Endodermal cell (in vitro differentiated cells): ENCODE measurements at regions not wholly inside any gene's neighbourhood (a gene's known extent, or its start where the extent isn't known, plus 50 kb on each side); places are given as distances from the start of the nearest gene placed in this dataset.

Experiments
- DNase-seq: peaks from one replicate; pipeline ENCODE4 v3.0.0-alpha.2; 2017
- H3K27ac ChIP-seq: 2 replicates; pipeline ENCODE4 v1.5.1; 2013; ENCODE audit warnings: mild to moderate bottlenecking, low read depth, low read length, moderate library complexity
- H3K27me3 ChIP-seq: 2 replicates; pipeline ENCODE4 v1.6.1; 2013; ENCODE audit warnings: mild to moderate bottlenecking, low read length, moderate library complexity; ENCODE audit not compliant: insufficient read depth, control insufficient read depth, poor library complexity, severe bottlenecking
- H3K36me3 ChIP-seq: 2 replicates; pipeline ENCODE4 v1.7.0; 2013; ENCODE audit warnings: mild to moderate bottlenecking, low read length, moderate library complexity; ENCODE audit not compliant: control insufficient read depth, insufficient read depth
- H3K4me1 ChIP-seq: one replicate; pipeline ENCODE4 v1.7.0; 2013; ENCODE audit warnings: low read length; ENCODE audit not compliant: control insufficient read depth, insufficient read depth
- H3K4me3 ChIP-seq: 2 replicates; pipeline ENCODE4 v1.5.1; 2013; ENCODE audit warnings: mild to moderate bottlenecking, low read length, moderate library complexity
- H3K9ac ChIP-seq: 2 replicates; pipeline ENCODE4 v1.6.1; 2013; ENCODE audit warnings: mild to moderate bottlenecking, low read length, moderate library complexity; ENCODE audit not compliant: poor library complexity, severe bottlenecking; ENCODE audit errors: extremely low read depth
- H3K9me3 ChIP-seq: 2 replicates; pipeline ENCODE4 v1.6.1; 2013; ENCODE audit warnings: mild to moderate bottlenecking, low read length, moderate library complexity; ENCODE audit not compliant: control insufficient read depth
- H3K27ac Mint-ChIP-seq: 2 replicates; pipeline ENCODE4 v1.8.0; 2020; ENCODE audit warnings: mixed read lengths
- H3K27me3 Mint-ChIP-seq: 2 replicates; pipeline ENCODE4 v1.8.0; 2021; ENCODE audit warnings: mild to moderate bottlenecking, mixed read lengths; ENCODE audit not compliant: insufficient read depth
- H3K36me3 Mint-ChIP-seq: 2 replicates; pipeline ENCODE4 v1.8.0; 2020; ENCODE audit warnings: low read depth, mixed read lengths
- H3K4me1 Mint-ChIP-seq: 2 replicates; pipeline ENCODE4 v1.8.0; 2020; ENCODE audit warnings: mixed read lengths
- H3K4me3 Mint-ChIP-seq: 2 replicates; pipeline ENCODE4 v1.8.0; 2020; ENCODE audit warnings: mild to moderate bottlenecking, moderate library complexity, mixed read lengths
- H3K9me3 Mint-ChIP-seq: 2 replicates; pipeline ENCODE4 v1.8.0; 2020; ENCODE audit warnings: mild to moderate bottlenecking, mixed read lengths
- CTCF ChIP-seq: fragments of 200-600 bp; sonication (generic); conservative IDR thresholded peaks from 2 replicates; pipeline ENCODE4 v1.5.0; 2021; ENCODE audit warnings: antibody characterized with exemption, mild to moderate bottlenecking
- WGBS, 2 experiments: methylation state at CpG; one replicate each; pipeline versions ENCODE4 v1.1.5 to v1.1.7; 2013; ENCODE audit warnings: missing lambda C conversion rate in 2 of 2, mixed read lengths in 1 of 2; ENCODE audit not compliant: insufficient coverage in 1 of 2, insufficient read length in 1 of 2; 5-methylcytosine and 5-hydroxymethylcytosine counted together

- Mint-ChIP-seq H3K9me3 (no peaks in the 10 kb centered on the region), H3K4me3 (no peak overlapping the region), H3K27ac (no peak overlapping the region), H3K27me3 (no peaks in the 10 kb centered on the region), H3K4me1 (peaks cover 21% of the 10 kb centered on the region), H3K36me3 (no peaks in the 10 kb centered on the region)
- no peak overlapping the region for H3K27ac ChIP-seq
- DNase-seq: no peak
- H3K27me3 ChIP-seq: no peaks in the 10 kb centered on the region
- H3K9ac ChIP-seq: no peak overlapping the region
- H3K4me3 ChIP-seq: no peak overlapping the region
- H3K4me1 ChIP-seq: peaks cover 8% of the 10 kb centered on the region
- no peaks in the 10 kb centered on the region for H3K9me3 ChIP-seq
- TF ChIP-seq CTCF: no peak
- WGBS, 2 experiments: 88 to 95% methylated on average over 2 of the region's 2 CpGs
- no peaks in the 10 kb centered on the region for H3K36me3 ChIP-seq
Measured at GRCh38 chr2:34103437-34103836, 504.3 kb upstream of the FAM98A start.

GRCh38 chr2:34102339-34102738, 503.2 kb upstream of the FAM98A start:
- no peaks in the 10 kb centered on the region for H3K36me3 Mint-ChIP-seq
- TF ChIP-seq CTCF: no peak
- Histone ChIP-seq H3K9ac (no peak overlapping the region), H3K27me3 (no peaks in the 10 kb centered on the region), H3K36me3 (no peaks in the 10 kb centered on the region), H3K4me3 (no peak overlapping the region), H3K27ac (no peak overlapping the region), H3K4me1 (peaks cover 8% of the 10 kb centered on the region), H3K9me3 (no peaks in the 10 kb centered on the region)
- peaks cover 21% of the 10 kb centered on the region for H3K4me1 Mint-ChIP-seq
- no peaks in the 10 kb centered on the region for H3K27me3 Mint-ChIP-seq
- no peaks in the 10 kb centered on the region for H3K9me3 Mint-ChIP-seq
- no peak overlapping the region for H3K27ac Mint-ChIP-seq
- 94% methylated on average over 2 of the region's 2 CpGs for WGBS, 2 experiments
- no peak for DNase-seq
- H3K4me3 Mint-ChIP-seq: no peak overlapping the region

GRCh38 chr2:34099377-34099776, 500.3 kb upstream of the FAM98A start:
- H3K4me3 Mint-ChIP-seq: no peak overlapping the region
- DNase-seq: no peak
- Histone ChIP-seq H3K27ac (no peak overlapping the region), H3K4me1 (peaks cover 8% of the 10 kb centered on the region), H3K27me3 (no peaks in the 10 kb centered on the region), H3K9me3 (no peaks in the 10 kb centered on the region), H3K36me3 (no peaks in the 10 kb centered on the region), H3K4me3 (no peak overlapping the region), H3K9ac (no peak overlapping the region)
- TF ChIP-seq CTCF: no peak
- H3K27ac Mint-ChIP-seq: no peak overlapping the region
- H3K9me3 Mint-ChIP-seq: no peaks in the 10 kb centered on the region
- 75% methylated on average over 2 of the region's 2 CpGs; no CpG with 5 or more reads in 1 of the 2 experiments for WGBS, 2 experiments
- peaks cover 21% of the 10 kb centered on the region for H3K4me1 Mint-ChIP-seq
- H3K36me3 Mint-ChIP-seq: no peaks in the 10 kb centered on the region
- no peaks in the 10 kb centered on the region for H3K27me3 Mint-ChIP-seq
